Activated CD4-positive, alpha-beta memory T cell treated with anti-CD3 and anti-CD28 coated beads for 36 hours (primary cell): ENCODE measurements at regions not wholly inside any gene's neighbourhood (a gene's known extent, or its start where the extent isn't known, plus 50 kb on each side); places are given as distances from the start of the nearest gene placed in this dataset.
"Not testable (repeated sequence)": the region's sequence is repeated elsewhere in the genome, so short reads cannot be mapped to it uniquely, and the experiment has no call there.

Experiments used
- CTCF ChIA-PET: fragments of 350-600 bp; sonication (Branson Sonifier 250); formaldehyde crosslinking; loops from one replicate; lab custom pipeline; 2021; ENCODE audit warnings: antibody characterized with exemption, inconsistent platforms; lab: Charles Lee
- POLR2A ChIA-PET: fragments of 350-600 bp; sonication (Branson Sonifier 250); formaldehyde crosslinking; loops from one replicate; lab custom pipeline; 2021; ENCODE audit warnings: antibody characterized with exemption; lab: Charles Lee
- DNase-seq: peaks from one replicate; pipeline ENCODE4 v3.0.0-alpha.2; 2020
- H3K27ac Mint-ChIP-seq: one replicate; pipeline ENCODE4 v1.8.0; 2021; ENCODE audit warnings: mixed read lengths
- H3K27me3 Mint-ChIP-seq: one replicate; pipeline ENCODE4 v1.8.0; 2021; ENCODE audit warnings: mixed read lengths
- H3K36me3 Mint-ChIP-seq: one replicate; pipeline ENCODE4 v1.8.0; 2021; ENCODE audit warnings: mixed read lengths
- H3K4me1 Mint-ChIP-seq: one replicate; pipeline ENCODE4 v1.8.0; 2021; ENCODE audit warnings: low read depth, mixed read lengths
- H3K4me3 Mint-ChIP-seq: one replicate; pipeline ENCODE4 v1.8.0; 2021; ENCODE audit warnings: mild to moderate bottlenecking, mixed read lengths
- H3K9me3 Mint-ChIP-seq: one replicate; pipeline ENCODE4 v1.8.0; 2021; ENCODE audit warnings: mixed read lengths
- intact Hi-C: fragments of 100-400 bp; cut with micrococcal nuclease; formaldehyde crosslinking; loops from one replicate; pipeline ENCODE4 v1.15.1; 2023

- CTCF ChIA-PET = no interaction called here
- peaks cover 28% of the 10 kb centered on the region for H3K27me3 Mint-ChIP-seq
These were observed 94.3 kb upstream of the EIF5 start for GRCh38 chr14:103239751-103240150.

DNA sequence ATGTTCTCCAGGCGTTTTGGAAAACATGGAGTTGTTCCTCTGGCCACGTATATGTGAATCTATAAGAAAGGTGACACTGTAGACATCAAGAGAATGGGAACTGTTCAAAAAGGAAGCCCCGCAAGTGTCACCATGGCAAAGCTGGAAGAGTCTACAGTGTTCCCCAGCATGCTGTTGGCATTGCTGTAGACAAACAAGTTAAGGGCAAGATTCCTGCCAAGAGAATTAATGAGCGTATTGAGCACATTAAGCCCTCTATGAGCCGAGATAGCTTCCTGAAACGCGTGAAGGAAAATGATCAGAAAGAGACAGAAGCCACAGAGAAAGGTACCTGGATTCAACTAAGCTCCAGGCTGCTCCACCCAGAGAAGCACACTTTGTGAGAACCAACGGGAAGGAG lies 92.5 kb upstream of the EIF5 start:
- H3K4me3 Mint-ChIP-seq = no peak overlapping the region
- CTCF ChIA-PET = interaction anchor here (2.0 kb wide), 1 partner anchor 137 kb away, joined by 12 read pairs; no protein-coding TSS in a partner anchor

More at GRCh38 chr14:103239751-103240150, 94.3 kb upstream of the EIF5 start:
- peaks cover 4% of the 10 kb centered on the region for H3K36me3 Mint-ChIP-seq
- H3K9me3 Mint-ChIP-seq = peaks cover 35% of the 10 kb centered on the region
- intact Hi-C loops = no loop called here
- no peak overlapping the region for H3K27ac Mint-ChIP-seq
- no peaks in the 10 kb centered on the region for H3K4me1 Mint-ChIP-seq
- H3K4me3 Mint-ChIP-seq = no peak overlapping the region
- DNase-seq = no peak
- POLR2A ChIA-PET = no interaction called here

GRCh38 chr14:103243764-103244737 lies 90.0 kb upstream of the EIF5 start:
- Mint-ChIP-seq H3K27me3 (peaks cover 32% of the 10 kb centered on the region), H3K4me3 (no peak overlapping the region)
- CTCF ChIA-PET = no interaction called here

More for the DNA sequence above, 92.5 kb upstream of the EIF5 start:
- POLR2A ChIA-PET = no interaction called here
- Mint-ChIP-seq H3K27me3 (peaks cover 22% of the 10 kb centered on the region), H3K36me3 (peaks cover 4% of the 10 kb centered on the region), H3K27ac (no peak overlapping the region), H3K4me1 (no peaks in the 10 kb centered on the region), H3K9me3 (peaks cover 35% of the 10 kb centered on the region)
- intact Hi-C loops = no loop called here
- no peak for DNase-seq

DNA sequence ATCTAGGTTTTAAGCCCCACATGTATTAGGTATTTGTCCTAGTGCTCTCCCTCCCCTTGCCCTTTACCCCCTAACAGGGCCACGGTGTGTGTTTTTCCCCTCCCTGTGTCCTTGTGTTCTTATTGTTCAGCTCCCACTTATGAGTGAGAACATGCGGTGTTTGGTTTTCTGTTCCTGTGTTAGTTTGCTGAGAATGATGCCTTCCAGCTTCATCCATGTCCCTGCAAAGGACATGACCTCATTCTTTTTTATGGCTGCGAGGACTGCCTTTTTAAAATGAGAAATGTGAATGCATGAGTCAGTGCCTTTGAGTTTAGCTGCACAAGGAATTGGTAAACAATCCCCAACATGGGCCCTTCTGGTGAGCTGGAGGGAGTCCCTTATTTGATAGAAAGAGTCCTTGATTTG lies 88.4 kb upstream of the EIF5 start:
- DNase-seq, intact Hi-C loops, H3K27ac Mint-ChIP-seq, H3K4me3 Mint-ChIP-seq, H3K9me3 Mint-ChIP-seq, CTCF ChIA-PET, H3K4me1 Mint-ChIP-seq, POLR2A ChIA-PET, H3K36me3 Mint-ChIP-seq: not testable (repeated sequence)
- peaks cover 36% of the 10 kb centered on the region for H3K27me3 Mint-ChIP-seq

More at GRCh38 chr14:103243764-103244737, 90.0 kb upstream of the EIF5 start:
- no peak for DNase-seq
- POLR2A ChIA-PET = no interaction called here
- H3K9me3 Mint-ChIP-seq = peaks cover 16% of the 10 kb centered on the region
- no peak overlapping the region for H3K27ac Mint-ChIP-seq
- intact Hi-C loops = no loop called here
- H3K36me3 Mint-ChIP-seq = peaks cover 2% of the 10 kb centered on the region
- H3K4me1 Mint-ChIP-seq = no peaks in the 10 kb centered on the region

DNA sequence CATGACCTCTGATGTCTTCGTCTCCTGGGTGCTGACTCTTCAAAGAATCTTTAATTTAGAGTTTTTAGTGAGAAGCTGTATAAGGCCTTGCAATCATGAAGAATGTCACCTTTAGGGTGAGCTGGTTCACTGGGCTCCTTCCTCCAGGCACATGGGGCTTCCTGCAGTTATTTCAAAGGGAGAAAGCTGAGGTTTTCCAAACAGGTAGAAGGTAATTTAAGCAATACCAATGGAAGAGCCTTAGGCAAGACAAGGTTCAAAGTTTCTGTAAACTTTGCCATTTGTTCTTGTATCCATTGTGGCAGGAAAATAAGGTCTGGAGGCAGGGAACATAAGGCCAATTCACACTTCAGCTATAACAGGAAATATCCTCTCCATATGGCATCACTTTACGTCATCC lies 88.0 kb upstream of the EIF5 start:
- ChIA-PET CTCF (no interaction called here), POLR2A (no interaction called here)
- intact Hi-C loops = no loop called here
- DNase-seq = no peak
- Mint-ChIP-seq H3K27me3 (peaks cover 37% of the 10 kb centered on the region), H3K9me3 (peaks cover under 1% of the 10 kb centered on the region), H3K27ac (no peak overlapping the region), H3K36me3 (no peaks in the 10 kb centered on the region), H3K4me3 (no peak overlapping the region), H3K4me1 (no peaks in the 10 kb centered on the region)

GRCh38 chr14:103247169-103247606 lies 86.8 kb upstream of the EIF5 start:
- Mint-ChIP-seq H3K36me3 (no peaks in the 10 kb centered on the region), H3K27me3 (peaks cover 38% of the 10 kb centered on the region), H3K4me3 (no peak overlapping the region), H3K27ac (no peak overlapping the region), H3K4me1 (no peaks in the 10 kb centered on the region), H3K9me3 (no peaks in the 10 kb centered on the region)
- POLR2A ChIA-PET = no interaction called here
- intact Hi-C loops = no loop called here
- no peak for DNase-seq
- CTCF ChIA-PET = no interaction called here

DNA sequence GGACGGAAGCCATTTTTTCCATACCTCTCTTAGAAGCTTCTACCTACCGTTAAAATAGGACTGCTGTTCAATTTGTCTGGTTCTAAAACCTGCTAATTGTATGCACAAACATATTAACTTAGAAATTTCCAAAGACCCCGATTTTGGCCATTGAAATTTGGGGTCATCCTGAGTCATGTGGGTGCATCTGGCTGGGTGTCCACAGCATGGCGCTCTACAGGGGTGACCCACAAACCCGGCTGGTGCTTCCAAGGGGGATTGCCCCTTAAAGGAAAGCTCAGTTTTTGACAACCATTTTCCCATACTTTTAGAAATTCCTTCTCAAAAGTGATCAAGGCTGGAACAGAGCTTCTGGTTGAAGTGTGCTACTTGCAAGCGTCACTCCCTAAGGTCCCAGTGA lies 83.9 kb upstream of the EIF5 start:
- POLR2A ChIA-PET = no interaction called here
- H3K4me3 Mint-ChIP-seq = no peak overlapping the region
- peaks cover 31% of the 10 kb centered on the region for H3K27me3 Mint-ChIP-seq
- H3K36me3 Mint-ChIP-seq = no peaks in the 10 kb centered on the region
- H3K4me1 Mint-ChIP-seq = no peaks in the 10 kb centered on the region
- H3K9me3 Mint-ChIP-seq = no peaks in the 10 kb centered on the region
- DNase-seq = no peak
- intact Hi-C loops = no loop called here
- no peak overlapping the region for H3K27ac Mint-ChIP-seq
- CTCF ChIA-PET = interaction anchor here (0.8 kb wide), 1 partner anchor 39 kb away, joined by 3 read pairs; no protein-coding TSS in a partner anchor

DNA sequence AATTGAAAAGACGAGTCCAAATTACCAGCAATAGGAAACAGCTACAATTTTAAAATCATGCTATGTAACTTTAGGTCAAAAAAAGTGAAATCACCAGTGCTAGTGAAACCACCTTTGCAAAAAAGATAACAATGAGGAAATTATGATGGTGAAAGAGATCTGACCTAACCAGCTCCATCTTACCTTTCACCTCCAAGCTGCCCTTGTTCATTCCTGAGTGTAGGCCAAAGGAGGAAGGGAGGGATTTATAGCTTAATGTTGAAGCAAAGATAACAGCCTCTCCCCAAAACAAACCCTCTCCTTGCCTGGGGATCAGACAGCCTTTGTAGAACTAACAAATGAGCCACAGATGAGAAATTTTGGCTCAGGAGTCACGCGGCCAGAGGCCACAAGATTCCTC lies 83.2 kb upstream of the EIF5 start:
- no peak overlapping the region for H3K4me3 Mint-ChIP-seq
- H3K27me3 Mint-ChIP-seq = peaks cover 31% of the 10 kb centered on the region
- no peak for DNase-seq
- intact Hi-C loops = no loop called here
- no peaks in the 10 kb centered on the region for H3K36me3 Mint-ChIP-seq
- POLR2A ChIA-PET = no interaction called here
- H3K27ac Mint-ChIP-seq = no peak overlapping the region
- CTCF ChIA-PET = interaction anchor here (0.8 kb wide), 1 partner anchor 39 kb away, joined by 3 read pairs; no protein-coding TSS in a partner anchor
- no peaks in the 10 kb centered on the region for H3K4me1 Mint-ChIP-seq
- H3K9me3 Mint-ChIP-seq = no peaks in the 10 kb centered on the region

- Mint-ChIP-seq H3K4me3 (no peak overlapping the region), H3K27me3 (peaks cover 17% of the 10 kb centered on the region), H3K9me3 (no peaks in the 10 kb centered on the region), H3K27ac (no peak overlapping the region), H3K36me3 (no peaks in the 10 kb centered on the region), H3K4me1 (peaks cover 3% of the 10 kb centered on the region)
- DNase-seq = no peak
- ChIA-PET CTCF (no interaction called here), POLR2A (no interaction called here)
- intact Hi-C loops = no loop called here
These were observed 78.5 kb upstream of the EIF5 start for GRCh38 chr14:103255555-103255954.

- intact Hi-C loops = no loop called here
- ChIA-PET CTCF (no interaction called here), POLR2A (no interaction called here)
- H3K9me3 Mint-ChIP-seq = no peaks in the 10 kb centered on the region
- no peak overlapping the region for H3K4me3 Mint-ChIP-seq
- H3K36me3 Mint-ChIP-seq = no peaks in the 10 kb centered on the region
- peaks cover 8% of the 10 kb centered on the region for H3K4me1 Mint-ChIP-seq
- no peak for DNase-seq
- no peak overlapping the region for H3K27ac Mint-ChIP-seq
- H3K27me3 Mint-ChIP-seq = peaks cover 13% of the 10 kb centered on the region
These were observed 77.6 kb upstream of the EIF5 start for GRCh38 chr14:103256406-103256805.

DNA sequence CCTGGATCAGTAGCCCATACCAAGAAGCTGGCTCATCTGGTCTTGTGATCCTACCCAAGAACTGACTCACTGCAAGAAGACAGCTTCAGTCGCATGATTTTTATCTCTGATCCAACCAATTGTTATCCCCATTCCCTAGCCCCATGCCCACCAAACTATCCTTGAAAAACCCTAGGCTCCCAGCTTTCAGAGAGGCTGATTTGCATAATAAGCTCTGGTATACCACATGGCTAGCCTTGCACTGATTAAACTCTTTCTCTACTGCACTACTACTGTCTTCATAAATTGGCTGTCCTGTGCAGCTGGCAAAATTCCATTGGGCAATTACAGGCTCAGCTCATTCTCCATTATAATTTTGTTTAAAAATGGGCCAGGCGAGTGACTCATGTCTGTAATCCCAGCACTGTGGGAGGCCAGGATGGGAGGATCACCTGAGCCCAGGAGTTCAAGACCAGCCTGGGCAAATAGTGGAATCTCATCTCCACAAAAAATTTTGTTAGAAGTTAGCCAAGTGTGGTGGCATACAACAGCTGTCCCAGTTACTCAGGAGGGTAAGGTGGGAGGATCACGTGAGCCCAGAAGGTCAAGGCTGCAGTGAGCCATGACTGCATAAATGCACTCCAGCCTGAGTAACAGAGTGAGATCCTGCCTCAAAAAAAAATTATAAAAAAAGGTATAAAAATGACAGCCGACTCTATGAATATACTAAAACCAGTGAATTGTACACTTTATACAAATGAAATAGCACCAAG lies 76.7 kb upstream of the EIF5 start:
- H3K4me1 Mint-ChIP-seq = peaks cover 8% of the 10 kb centered on the region
- no peak overlapping the region for H3K27ac Mint-ChIP-seq
- no peak for DNase-seq
- no peak overlapping the region for H3K4me3 Mint-ChIP-seq
- peaks cover 7% of the 10 kb centered on the region for H3K27me3 Mint-ChIP-seq
- ChIA-PET CTCF (no interaction called here), POLR2A (no interaction called here)
- intact Hi-C loops = no loop called here
- H3K36me3 Mint-ChIP-seq = no peaks in the 10 kb centered on the region
- H3K9me3 Mint-ChIP-seq = no peaks in the 10 kb centered on the region

GRCh38 chr14:103258211-103258610 lies 75.8 kb upstream of the EIF5 start:
- ChIA-PET CTCF (no interaction called here), POLR2A (no interaction called here)
- Mint-ChIP-seq H3K4me1 (peaks cover 8% of the 10 kb centered on the region), H3K9me3 (no peaks in the 10 kb centered on the region), H3K27ac (no peak overlapping the region), H3K36me3 (no peaks in the 10 kb centered on the region), H3K27me3 (peaks cover 8% of the 10 kb centered on the region), H3K4me3 (no peak overlapping the region)
- no peak for DNase-seq
- intact Hi-C loops = no loop called here
